Astrocyte (in vitro differentiated cells and primary cell): ENCODE measurements at regions not wholly inside any gene's neighbourhood (a gene's known extent, or its start where the extent isn't known, plus 50 kb on each side); places are given as distances from the start of the nearest gene placed in this dataset.

Experiments used
- DNase-seq: peaks from one replicate; pipeline ENCODE4 v3.0.0-alpha.2; 2010; ENCODE audit warnings: low read depth
- FAIRE-seq: peaks from 2 replicates; lab custom pipeline; 2011; peaks lifted over from hg19 to GRCh38; lab: Jason Lieb, UNC
- H2AFZ ChIP-seq: 2 replicates; pipeline ENCODE4 v1.6.0; 2012; ENCODE audit warnings: low read depth, low read length, inconsistent platforms
- H3K27ac ChIP-seq: 2 replicates; pipeline ENCODE4 v1.5.1; 2011; ENCODE audit warnings: low read depth, low read length, inconsistent platforms
- H3K27me3 ChIP-seq: 2 replicates; pipeline ENCODE4 v1.6.0; 2011; ENCODE audit warnings: low read length, inconsistent platforms; ENCODE audit not compliant: insufficient read depth
- H3K36me3 ChIP-seq: 2 replicates; pipeline ENCODE4 v1.5.1; 2011; ENCODE audit warnings: low read length, inconsistent platforms; ENCODE audit not compliant: insufficient read depth
- H3K4me1 ChIP-seq: 2 replicates; pipeline ENCODE4 v1.5.1; 2011; ENCODE audit warnings: low read length, inconsistent platforms; ENCODE audit not compliant: insufficient read depth
- H3K4me2 ChIP-seq: 2 replicates; pipeline ENCODE4 v1.6.0; 2012; ENCODE audit warnings: low read length, inconsistent platforms
- H3K4me3 ChIP-seq: 2 replicates; pipeline ENCODE4 v1.5.1; 2011; ENCODE audit warnings: low read depth, mild to moderate bottlenecking, low read length, inconsistent platforms; ENCODE audit not compliant: insufficient read depth
- H3K79me2 ChIP-seq: 2 replicates; pipeline ENCODE4 v1.6.0; 2012; ENCODE audit warnings: mild to moderate bottlenecking, low read length, inconsistent platforms; ENCODE audit not compliant: insufficient read depth
- H3K9ac ChIP-seq: 2 replicates; pipeline ENCODE4 v1.6.0; 2012; ENCODE audit warnings: mild to moderate bottlenecking, low read length, inconsistent platforms
- H3K9me3 ChIP-seq: 2 replicates; pipeline ENCODE4 v1.5.1; 2012; ENCODE audit warnings: low read depth, mild to moderate bottlenecking, low read length, inconsistent platforms; ENCODE audit not compliant: insufficient read depth
- H4K20me1 ChIP-seq: 2 replicates; pipeline ENCODE4 v1.6.0; 2012; ENCODE audit warnings: low read length, inconsistent platforms; ENCODE audit not compliant: insufficient read depth
- H3K27ac Mint-ChIP-seq: one replicate; pipeline ENCODE4 v1.8.0; 2021; ENCODE audit warnings: mild to moderate bottlenecking, mixed read lengths; ENCODE audit not compliant: unreplicated experiment
- H3K27me3 Mint-ChIP-seq: one replicate; pipeline ENCODE4 v1.8.0; 2021; ENCODE audit warnings: low read depth, mixed read lengths; ENCODE audit not compliant: unreplicated experiment
- H3K36me3 Mint-ChIP-seq: one replicate; pipeline ENCODE4 v1.8.0; 2021; ENCODE audit warnings: low read depth, mixed read lengths; ENCODE audit not compliant: unreplicated experiment
- H3K4me1 Mint-ChIP-seq: one replicate; pipeline ENCODE4 v1.8.0; 2021; ENCODE audit warnings: low read depth, mixed read lengths; ENCODE audit not compliant: unreplicated experiment
- H3K4me3 Mint-ChIP-seq: one replicate; pipeline ENCODE4 v1.8.0; 2021; ENCODE audit warnings: mild to moderate bottlenecking, moderate library complexity, mixed read lengths; ENCODE audit not compliant: unreplicated experiment
- H3K9me3 Mint-ChIP-seq: one replicate; pipeline ENCODE4 v1.8.0; 2021; ENCODE audit warnings: mild to moderate bottlenecking, mixed read lengths; ENCODE audit not compliant: unreplicated experiment
- CTCF ChIP-seq: IDR thresholded peaks from 2 replicates; pipeline ENCODE4 v1.5.1; 2011; ENCODE audit warnings: low read depth, mild to moderate bottlenecking, inconsistent platforms, low read length, moderate library complexity; ENCODE audit not compliant: insufficient read depth
- EZH2 ChIP-seq: IDR thresholded peaks from 2 replicates; pipeline ENCODE4 v1.6.1; 2012; ENCODE audit warnings: mild to moderate bottlenecking, low read length, inconsistent platforms; ENCODE audit not compliant: insufficient read depth

GRCh38 chr6:156634951-156635371 is 142.2 kb upstream of the ARID1B start:
- no peak for TF ChIP-seq CTCF
- TF ChIP-seq EZH2, result no peak
- Histone ChIP-seq H3K4me1 (no peaks in the 10 kb centered on the region), H3K79me2 (no peaks in the 10 kb centered on the region), H2AFZ (peak overlapping the region; percentile 10), H3K9me3 (no peaks in the 10 kb centered on the region), H4K20me1 (no peaks in the 10 kb centered on the region), H3K4me2 (no peak overlapping the region), H3K27ac (no peak overlapping the region), H3K9ac (no peak overlapping the region), H3K36me3 (no peaks in the 10 kb centered on the region), H3K4me3 (no peak overlapping the region), H3K27me3 (no peaks in the 10 kb centered on the region)
- H3K4me1 Mint-ChIP-seq, result peaks cover 3% of the 10 kb centered on the region
- no peaks in the 10 kb centered on the region for H3K9me3 Mint-ChIP-seq
- no peak overlapping the region for H3K4me3 Mint-ChIP-seq
- DNase-seq (no peak), FAIRE-seq (no peak)
- H3K27ac Mint-ChIP-seq, result no peak overlapping the region
- peaks cover 4% of the 10 kb centered on the region for H3K27me3 Mint-ChIP-seq
- peaks cover 3% of the 10 kb centered on the region for H3K36me3 Mint-ChIP-seq

GRCh38 chr6:156634048-156634447 is 143.1 kb upstream of the ARID1B start:
- Mint-ChIP-seq H3K4me1 (peaks cover 3% of the 10 kb centered on the region), H3K4me3 (no peak overlapping the region), H3K36me3 (peaks cover 3% of the 10 kb centered on the region), H3K27ac (no peak overlapping the region), H3K27me3 (peaks cover 4% of the 10 kb centered on the region), H3K9me3 (no peaks in the 10 kb centered on the region)
- TF ChIP-seq CTCF (no peak), EZH2 (no peak)
- H3K36me3 ChIP-seq, result no peaks in the 10 kb centered on the region
- H3K4me3 ChIP-seq, result no peak overlapping the region
- no peak overlapping the region for H3K27ac ChIP-seq
- no peak for DNase-seq
- no peaks in the 10 kb centered on the region for H4K20me1 ChIP-seq
- no peak overlapping the region for H3K9ac ChIP-seq
- no peak overlapping the region for H3K4me2 ChIP-seq
- H3K79me2 ChIP-seq, result no peaks in the 10 kb centered on the region
- no peak for FAIRE-seq
- H3K9me3 ChIP-seq, result no peaks in the 10 kb centered on the region
- no peak overlapping the region for H2AFZ ChIP-seq
- no peaks in the 10 kb centered on the region for H3K27me3 ChIP-seq
- no peaks in the 10 kb centered on the region for H3K4me1 ChIP-seq

- peaks cover 3% of the 10 kb centered on the region for H3K36me3 Mint-ChIP-seq
- no peak overlapping the region for H3K4me3 Mint-ChIP-seq
- Histone ChIP-seq H2AFZ (no peak overlapping the region), H3K4me2 (no peak overlapping the region), H3K36me3 (no peaks in the 10 kb centered on the region), H4K20me1 (no peaks in the 10 kb centered on the region), H3K4me1 (no peaks in the 10 kb centered on the region), H3K9me3 (no peaks in the 10 kb centered on the region), H3K4me3 (no peak overlapping the region), H3K79me2 (no peaks in the 10 kb centered on the region), H3K27ac (no peak overlapping the region), H3K9ac (no peak overlapping the region), H3K27me3 (no peaks in the 10 kb centered on the region)
- H3K4me1 Mint-ChIP-seq, result peaks cover 3% of the 10 kb centered on the region
- H3K27ac Mint-ChIP-seq, result no peak overlapping the region
- TF ChIP-seq CTCF, result no peak
- no peak for TF ChIP-seq EZH2
- FAIRE-seq (no peak), DNase-seq (no peak)
- peaks cover 4% of the 10 kb centered on the region for H3K27me3 Mint-ChIP-seq
- H3K9me3 Mint-ChIP-seq, result no peaks in the 10 kb centered on the region
These were observed 143.9 kb upstream of the ARID1B start for GRCh38 chr6:156633291-156633690.
